Stimulated activated CD8-positive, alpha-beta memory T cell treated with anti-CD3 and anti-CD28 coated beads, Interleukin-4, amount 100 ng/mL, for 48 hours (primary cell): ENCODE measurements at regions not wholly inside any gene's neighbourhood (a gene's known extent, or its start where the extent isn't known, plus 50 kb on each side); places are given as distances from the start of the nearest gene placed in this dataset.

Experiments used
- DNase-seq: peaks from one replicate; pipeline ENCODE4 v3.0.0-alpha.2; 2020

- no peak for DNase-seq
These were observed 199.5 kb upstream of the ZNF536 start for GRCh38 chr19:30172613-30173242.

GRCh38 chr19:30173593-30174356 is 198.4 kb upstream of the ZNF536 start:
- DNase-seq = no peak

- DNase-seq = no peak
These were observed 197.9 kb upstream of the ZNF536 start for GRCh38 chr19:30174357-30174645.

DNA sequence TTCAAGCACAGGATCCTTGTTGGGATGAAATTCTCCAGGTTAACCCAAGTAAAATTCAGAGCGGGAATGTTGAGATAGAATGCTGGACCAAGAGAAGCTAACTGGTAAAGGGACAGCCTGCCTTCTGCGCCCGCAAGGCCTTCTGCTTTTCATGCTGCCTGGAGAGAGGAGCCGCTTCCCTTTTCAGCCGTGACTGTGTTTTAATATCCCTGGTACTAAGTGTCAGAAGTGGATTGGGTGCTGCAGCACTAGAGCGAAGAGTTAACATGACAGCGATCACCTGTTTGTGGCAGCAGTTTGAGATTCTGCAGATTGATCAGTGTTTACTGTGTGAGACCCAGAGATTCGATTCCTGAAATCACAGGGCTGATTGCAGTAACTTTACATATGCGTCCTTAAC is 197.4 kb upstream of the ZNF536 start:
- no peak for DNase-seq

- DNase-seq = no peak
These were observed 196.2 kb upstream of the ZNF536 start for GRCh38 chr19:30175987-30176386.

DNA sequence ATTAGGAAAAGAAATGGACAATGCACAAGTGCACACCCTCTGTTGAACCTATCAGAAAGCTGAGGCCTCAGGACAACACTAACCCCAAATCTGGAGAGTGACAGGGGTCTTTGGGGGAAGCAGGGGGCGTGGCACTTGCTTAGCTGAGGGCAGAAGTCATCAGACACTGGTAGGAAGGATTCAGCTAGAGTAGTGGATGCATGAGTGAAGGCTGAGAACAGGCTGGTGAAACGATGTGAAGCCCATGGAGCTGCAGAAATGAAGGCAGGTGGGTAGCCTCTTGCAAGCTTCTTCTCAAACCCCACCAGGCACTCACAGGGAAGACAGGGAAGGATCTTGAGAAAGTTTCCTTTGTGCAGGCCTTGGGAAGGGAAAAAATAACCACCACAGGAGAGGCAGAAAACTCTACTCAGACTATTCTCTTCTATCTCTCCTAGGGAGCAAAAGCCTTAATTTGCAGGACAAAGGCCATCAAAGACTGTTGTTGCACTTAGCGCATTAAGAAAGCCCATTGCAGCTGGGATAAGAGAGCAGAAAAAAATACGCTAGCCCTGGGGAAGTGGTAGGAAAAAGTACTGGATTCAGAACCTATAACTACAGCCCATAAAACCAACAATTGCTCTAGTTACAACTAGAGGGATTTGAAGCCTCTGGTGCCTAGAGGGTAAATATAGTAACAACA is 193.3 kb upstream of the ZNF536 start:
- no peak for DNase-seq

DNA sequence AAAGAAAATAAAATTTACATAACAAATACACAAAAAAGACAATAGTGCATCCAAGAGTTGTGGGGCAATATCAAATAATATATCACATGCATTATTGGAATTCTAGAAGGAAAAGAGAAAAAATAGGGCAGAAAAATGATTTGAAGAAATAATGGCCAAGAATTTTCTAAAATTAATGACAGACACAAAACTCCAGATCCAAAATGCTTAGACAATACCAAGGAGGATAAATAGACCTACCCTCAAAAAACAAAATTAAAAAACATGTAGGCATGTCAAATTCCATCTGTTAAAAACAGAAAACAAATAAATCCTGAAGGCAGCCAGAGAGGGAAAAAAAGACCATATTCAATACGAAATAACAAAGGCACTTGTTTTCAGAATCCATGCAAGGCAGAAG is 191.5 kb upstream of the ZNF536 start:
- DNase-seq = no peak

DNA sequence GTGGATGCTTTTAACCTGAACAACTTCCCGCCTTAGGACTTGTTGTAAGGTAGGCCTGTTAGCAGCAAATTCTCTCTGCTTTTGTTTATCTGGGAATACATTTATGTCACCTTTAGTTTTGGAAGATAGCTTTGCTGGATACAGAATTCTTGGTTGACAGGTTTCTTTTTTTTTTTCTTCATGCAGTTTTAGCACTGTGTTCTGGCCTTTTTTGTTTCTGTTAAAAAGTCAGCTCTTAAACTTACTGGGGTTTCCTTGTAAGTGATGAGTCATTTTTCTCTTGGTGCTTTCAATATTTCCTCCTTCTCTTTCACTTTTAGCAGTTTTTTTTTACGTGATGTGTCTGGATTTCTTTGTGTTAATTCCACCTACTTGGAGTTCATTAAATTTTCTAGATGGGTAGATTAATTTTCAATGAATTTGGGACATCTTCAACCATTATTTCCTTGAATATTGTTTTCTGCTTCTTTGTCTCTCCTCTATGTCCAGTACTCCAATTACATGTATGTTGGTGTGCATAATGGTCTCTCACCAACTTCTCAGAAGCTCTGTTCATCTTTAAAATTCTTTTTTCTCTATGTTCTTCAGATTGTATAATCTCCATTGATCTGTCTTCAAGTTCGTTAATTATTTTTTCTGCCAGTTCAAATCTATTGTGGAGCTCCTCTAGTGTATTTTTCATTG is 188.2 kb upstream of the ZNF536 start:
- no peak for DNase-seq

- no peak for DNase-seq
These were observed 170.1 kb upstream of the ZNF536 start for GRCh38 chr19:30202060-30202600.

- no peak for DNase-seq
These were observed 167.5 kb upstream of the ZNF536 start for GRCh38 chr19:30204721-30205120.

DNA sequence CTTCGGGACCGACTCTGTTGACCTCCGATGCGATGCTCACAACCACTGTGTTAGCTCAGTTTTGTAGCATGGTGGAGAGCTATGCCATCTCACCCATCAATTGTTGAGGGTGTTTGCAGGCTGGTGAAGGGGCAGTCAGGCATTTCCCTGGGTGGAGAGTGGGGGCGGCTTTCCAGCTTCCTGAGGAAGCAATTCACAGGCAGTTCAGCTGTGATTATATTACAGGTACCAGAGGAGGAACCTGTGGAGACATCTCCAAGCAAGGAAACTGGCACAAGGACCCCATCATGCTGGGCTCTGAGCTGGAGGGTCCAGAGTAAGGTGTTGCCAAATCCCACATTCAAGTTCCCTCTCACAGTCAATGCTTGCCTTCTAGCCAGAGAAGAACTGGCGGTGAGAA is 166.0 kb upstream of the ZNF536 start:
- no peak for DNase-seq

GRCh38 chr19:30207357-30207756 is 164.8 kb upstream of the ZNF536 start:
- no peak for DNase-seq

DNA sequence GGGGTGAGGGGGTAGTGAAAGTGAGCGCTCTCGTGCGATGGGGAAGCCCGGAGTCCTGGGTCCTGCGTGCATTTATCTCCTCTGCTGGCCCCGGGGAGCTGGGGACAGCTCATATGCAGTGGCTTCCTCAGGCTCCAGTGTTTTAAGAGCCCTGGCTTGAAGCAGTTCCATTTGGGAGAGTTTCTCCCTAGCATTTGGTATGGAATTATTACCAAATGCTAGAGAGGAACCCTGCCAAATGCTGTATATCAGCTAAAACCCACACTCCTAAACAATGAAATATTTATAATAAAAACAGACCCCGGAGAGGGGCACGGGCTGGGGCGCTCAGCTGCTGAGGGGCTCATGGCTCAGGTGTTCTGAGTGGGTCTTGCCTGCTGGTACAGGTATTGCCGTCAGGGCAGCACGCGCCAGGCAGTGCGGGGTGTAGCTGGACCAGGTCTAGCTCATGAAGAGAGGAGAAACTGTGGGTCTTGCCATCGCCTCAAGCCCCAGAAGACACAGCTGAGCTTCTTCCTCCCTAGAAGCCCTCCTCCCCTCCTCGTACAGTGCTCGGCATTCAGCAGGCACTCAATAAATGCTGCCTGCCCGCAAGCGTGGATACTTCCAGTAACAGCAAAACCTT is 163.6 kb upstream of the ZNF536 start:
- no peak for DNase-seq

DNA sequence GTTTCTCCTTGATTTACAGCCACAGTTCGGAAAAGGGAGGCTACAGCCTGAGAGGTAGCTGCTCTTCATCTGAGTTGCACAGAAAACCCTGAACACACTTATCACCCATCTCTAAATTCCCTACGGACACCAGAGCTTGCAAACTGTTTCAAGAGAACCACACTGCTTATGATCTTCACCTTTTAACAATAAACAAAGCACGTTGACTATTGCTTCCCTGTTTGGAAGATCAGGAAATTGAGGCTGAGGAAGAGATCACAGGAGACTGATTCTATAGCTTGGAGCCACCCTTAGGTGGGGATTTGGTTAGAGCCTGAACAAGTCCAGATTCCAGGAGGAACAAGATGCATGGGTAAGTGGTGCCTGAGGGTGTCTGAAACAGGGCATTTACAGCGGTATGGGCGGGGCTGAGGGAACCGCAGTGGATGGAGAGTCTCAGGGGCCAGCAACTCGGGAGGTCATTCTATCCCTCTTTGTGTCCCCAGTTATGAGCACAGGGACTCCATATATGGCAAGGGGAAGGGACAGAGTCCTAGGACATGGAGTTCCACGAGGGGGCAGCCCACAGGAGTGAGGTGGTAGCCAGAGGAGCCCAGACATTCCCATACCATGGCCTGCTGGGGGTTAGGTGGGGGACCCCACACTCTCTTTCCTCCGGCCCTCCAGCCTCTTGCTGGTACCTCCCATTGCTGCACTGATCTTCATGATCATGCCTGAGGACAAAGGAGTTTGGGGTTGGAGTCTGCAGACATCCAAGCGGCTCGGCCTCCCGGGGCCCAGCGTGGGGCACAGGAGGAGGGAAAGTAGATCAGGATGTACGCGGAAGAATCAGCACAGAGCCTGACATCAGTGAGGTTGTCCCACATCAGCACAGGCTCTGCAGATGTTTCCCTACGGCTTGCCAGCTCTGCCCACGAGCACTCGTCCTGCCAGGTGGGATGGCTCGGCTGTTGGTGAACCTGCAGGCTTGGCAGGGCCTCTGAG is 162.3 kb upstream of the ZNF536 start:
- DNase-seq = no peak

GRCh38 chr19:30212574-30212973 is 159.6 kb upstream of the ZNF536 start:
- DNase-seq = no peak

- peak; percentile 40 for DNase-seq
These were observed 157.5 kb upstream of the ZNF536 start for GRCh38 chr19:30214651-30215051.

GRCh38 chr19:30215248-30215647 is 156.9 kb upstream of the ZNF536 start:
- DNase-seq = no peak

- DNase-seq = no peak
These were observed 155.7 kb upstream of the ZNF536 start for GRCh38 chr19:30216453-30216852.

GRCh38 chr19:30217461-30217860 is 154.7 kb upstream of the ZNF536 start:
- no peak for DNase-seq

GRCh38 chr19:30219702-30220101 is 152.5 kb upstream of the ZNF536 start:
- DNase-seq = no peak

DNA sequence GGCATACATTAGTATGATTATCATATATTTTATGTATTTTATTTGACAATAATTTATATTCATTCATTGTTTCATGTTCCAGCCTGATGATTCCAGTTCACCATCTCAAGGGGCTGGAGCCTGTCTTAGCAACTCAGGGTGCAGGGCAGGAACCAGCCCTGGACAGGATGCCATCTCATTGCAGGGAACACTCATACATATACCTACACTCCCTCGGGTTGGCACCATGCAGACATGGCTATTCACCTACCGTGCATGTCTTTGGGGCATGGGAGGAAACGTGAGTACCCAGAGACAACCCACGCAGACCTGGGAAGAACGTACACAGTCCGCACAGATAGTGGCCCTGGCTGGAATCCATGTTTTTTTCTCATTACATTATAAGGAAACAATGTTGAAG is 151.0 kb upstream of the ZNF536 start:
- DNase-seq = no peak

DNA sequence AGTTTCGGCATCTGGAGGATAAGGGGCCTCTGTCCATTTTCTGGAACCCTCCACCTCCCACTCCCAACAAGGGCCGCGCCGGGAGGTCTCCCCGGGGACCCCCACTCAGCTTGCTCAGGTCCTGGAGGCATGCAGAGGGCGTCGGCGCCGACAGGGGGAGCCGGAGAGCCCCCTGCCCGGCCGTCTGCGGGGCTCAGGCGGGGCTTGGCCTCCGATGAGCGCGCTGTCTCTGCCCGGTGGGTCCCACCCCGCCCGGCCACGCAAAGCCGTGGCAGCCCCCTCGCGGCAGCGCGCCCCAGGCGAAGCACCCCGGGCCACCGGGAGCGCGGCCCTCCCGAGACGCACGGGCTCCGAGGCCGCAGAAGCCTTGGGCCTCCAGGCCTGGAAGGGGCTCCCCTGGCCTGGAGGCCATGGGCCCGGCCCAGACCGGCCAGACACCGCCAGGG is 149.7 kb upstream of the ZNF536 start:
- DNase-seq = peak; percentile 52
